H1 (cell line): ENCODE measurements at regions not wholly inside any gene's neighbourhood (a gene's known extent, or its start where the extent isn't known, plus 50 kb on each side); places are given as distances from the start of the nearest gene placed in this dataset.

Experiments
- BACH1 ChIP-seq: IDR thresholded peaks from 2 replicates; pipeline ENCODE4 v1.6.1; 2012; ENCODE audit warnings: low read length, improper control_type of control experiment
- CHD2 ChIP-seq: IDR thresholded peaks from 2 replicates; pipeline ENCODE4 v1.6.1; 2012; ENCODE audit warnings: low read length, improper control_type of control experiment
- MAFK ChIP-seq: IDR thresholded peaks from 2 replicates; pipeline ENCODE4 v1.6.1; 2012; ENCODE audit warnings: low read depth, mild to moderate bottlenecking, improper control_type of control experiment, low read length
- POLR2A ChIP-seq, 2 experiments: IDR thresholded peaks; 1 replicate in 1 of 2; 2 replicates in 1 of 2; pipeline ENCODE4 v1.6.1; 2011; ENCODE audit warnings: low read depth in 2 of 2, low read length in 2 of 2, mild to moderate bottlenecking in 2 of 2; ENCODE audit errors: control extremely low read depth in 1 of 2
- SIX5 ChIP-seq: IDR thresholded peaks from 2 replicates; pipeline ENCODE4 v1.6.1; 2011; ENCODE audit warnings: mild to moderate bottlenecking, low read depth, low read length
- TAF7 ChIP-seq: optimal IDR thresholded peaks from 2 replicates; pipeline ENCODE3; 2011; ENCODE audit warnings: low read depth, mild to moderate bottlenecking, inconsistent platforms, low read length, moderate library complexity, borderline replicate concordance
- TCF12 ChIP-seq: IDR thresholded peaks from 2 replicates; pipeline ENCODE4 v1.6.1; 2011; ENCODE audit warnings: low read depth, mild to moderate bottlenecking, low read length
- ZNF274 ChIP-seq: IDR thresholded peaks from 2 replicates; pipeline ENCODE4 v1.7.0; 2012; ENCODE audit warnings: low read length, borderline replicate concordance; ENCODE audit errors: extremely low read depth
- TF ChIP-seq, protein P1 (sequence below), 3 experiments: IDR thresholded peaks; 1 replicate in 2 of 3; 2 replicates in 1 of 3; pipeline versions ENCODE4 v1.5.1 to v1.6.1; 2011; ENCODE audit warnings: low read length in 3 of 3, mild to moderate bottlenecking in 3 of 3, inconsistent platforms in 2 of 3, low read depth in 1 of 3, moderate library complexity in 1 of 3; ENCODE audit not compliant: insufficient read depth in 1 of 3; ENCODE audit errors: control extremely low read depth in 1 of 3
- TF ChIP-seq, protein P2 (sequence below): fragments of 300-600 bp; sonication (generic); IDR thresholded peaks from 2 replicates; pipeline ENCODE4 v1.7.1; 2012; ENCODE audit warnings: low read length, moderate library complexity, mild to moderate bottlenecking, inconsistent platforms; ENCODE audit not compliant: insufficient replicate concordance

- TF ChIP-seq TCF12 (no peak), POLR2A (IDR thresholded peaks at IDR 0.05; ENCODE audit: control extremely low read depth in 1 of 2, low read depth in 2 of 2, low read length in 2 of 2) (no peak), TAF7 (no peak), ZNF274 (no peak), CHD2 (no peak), SIX5 (no peak), BACH1 (no peak), MAFK (no peak)
- TF ChIP-seq, protein P1, sequence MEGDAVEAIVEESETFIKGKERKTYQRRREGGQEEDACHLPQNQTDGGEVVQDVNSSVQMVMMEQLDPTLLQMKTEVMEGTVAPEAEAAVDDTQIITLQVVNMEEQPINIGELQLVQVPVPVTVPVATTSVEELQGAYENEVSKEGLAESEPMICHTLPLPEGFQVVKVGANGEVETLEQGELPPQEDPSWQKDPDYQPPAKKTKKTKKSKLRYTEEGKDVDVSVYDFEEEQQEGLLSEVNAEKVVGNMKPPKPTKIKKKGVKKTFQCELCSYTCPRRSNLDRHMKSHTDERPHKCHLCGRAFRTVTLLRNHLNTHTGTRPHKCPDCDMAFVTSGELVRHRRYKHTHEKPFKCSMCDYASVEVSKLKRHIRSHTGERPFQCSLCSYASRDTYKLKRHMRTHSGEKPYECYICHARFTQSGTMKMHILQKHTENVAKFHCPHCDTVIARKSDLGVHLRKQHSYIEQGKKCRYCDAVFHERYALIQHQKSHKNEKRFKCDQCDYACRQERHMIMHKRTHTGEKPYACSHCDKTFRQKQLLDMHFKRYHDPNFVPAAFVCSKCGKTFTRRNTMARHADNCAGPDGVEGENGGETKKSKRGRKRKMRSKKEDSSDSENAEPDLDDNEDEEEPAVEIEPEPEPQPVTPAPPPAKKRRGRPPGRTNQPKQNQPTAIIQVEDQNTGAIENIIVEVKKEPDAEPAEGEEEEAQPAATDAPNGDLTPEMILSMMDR (IDR thresholded peaks at IDR 0.05; ENCODE audit: control extremely low read depth in 1 of 3, insufficient read depth in 1 of 3, low read depth in 1 of 3, low read length in 3 of 3): no peak
- TF ChIP-seq, protein P2, sequence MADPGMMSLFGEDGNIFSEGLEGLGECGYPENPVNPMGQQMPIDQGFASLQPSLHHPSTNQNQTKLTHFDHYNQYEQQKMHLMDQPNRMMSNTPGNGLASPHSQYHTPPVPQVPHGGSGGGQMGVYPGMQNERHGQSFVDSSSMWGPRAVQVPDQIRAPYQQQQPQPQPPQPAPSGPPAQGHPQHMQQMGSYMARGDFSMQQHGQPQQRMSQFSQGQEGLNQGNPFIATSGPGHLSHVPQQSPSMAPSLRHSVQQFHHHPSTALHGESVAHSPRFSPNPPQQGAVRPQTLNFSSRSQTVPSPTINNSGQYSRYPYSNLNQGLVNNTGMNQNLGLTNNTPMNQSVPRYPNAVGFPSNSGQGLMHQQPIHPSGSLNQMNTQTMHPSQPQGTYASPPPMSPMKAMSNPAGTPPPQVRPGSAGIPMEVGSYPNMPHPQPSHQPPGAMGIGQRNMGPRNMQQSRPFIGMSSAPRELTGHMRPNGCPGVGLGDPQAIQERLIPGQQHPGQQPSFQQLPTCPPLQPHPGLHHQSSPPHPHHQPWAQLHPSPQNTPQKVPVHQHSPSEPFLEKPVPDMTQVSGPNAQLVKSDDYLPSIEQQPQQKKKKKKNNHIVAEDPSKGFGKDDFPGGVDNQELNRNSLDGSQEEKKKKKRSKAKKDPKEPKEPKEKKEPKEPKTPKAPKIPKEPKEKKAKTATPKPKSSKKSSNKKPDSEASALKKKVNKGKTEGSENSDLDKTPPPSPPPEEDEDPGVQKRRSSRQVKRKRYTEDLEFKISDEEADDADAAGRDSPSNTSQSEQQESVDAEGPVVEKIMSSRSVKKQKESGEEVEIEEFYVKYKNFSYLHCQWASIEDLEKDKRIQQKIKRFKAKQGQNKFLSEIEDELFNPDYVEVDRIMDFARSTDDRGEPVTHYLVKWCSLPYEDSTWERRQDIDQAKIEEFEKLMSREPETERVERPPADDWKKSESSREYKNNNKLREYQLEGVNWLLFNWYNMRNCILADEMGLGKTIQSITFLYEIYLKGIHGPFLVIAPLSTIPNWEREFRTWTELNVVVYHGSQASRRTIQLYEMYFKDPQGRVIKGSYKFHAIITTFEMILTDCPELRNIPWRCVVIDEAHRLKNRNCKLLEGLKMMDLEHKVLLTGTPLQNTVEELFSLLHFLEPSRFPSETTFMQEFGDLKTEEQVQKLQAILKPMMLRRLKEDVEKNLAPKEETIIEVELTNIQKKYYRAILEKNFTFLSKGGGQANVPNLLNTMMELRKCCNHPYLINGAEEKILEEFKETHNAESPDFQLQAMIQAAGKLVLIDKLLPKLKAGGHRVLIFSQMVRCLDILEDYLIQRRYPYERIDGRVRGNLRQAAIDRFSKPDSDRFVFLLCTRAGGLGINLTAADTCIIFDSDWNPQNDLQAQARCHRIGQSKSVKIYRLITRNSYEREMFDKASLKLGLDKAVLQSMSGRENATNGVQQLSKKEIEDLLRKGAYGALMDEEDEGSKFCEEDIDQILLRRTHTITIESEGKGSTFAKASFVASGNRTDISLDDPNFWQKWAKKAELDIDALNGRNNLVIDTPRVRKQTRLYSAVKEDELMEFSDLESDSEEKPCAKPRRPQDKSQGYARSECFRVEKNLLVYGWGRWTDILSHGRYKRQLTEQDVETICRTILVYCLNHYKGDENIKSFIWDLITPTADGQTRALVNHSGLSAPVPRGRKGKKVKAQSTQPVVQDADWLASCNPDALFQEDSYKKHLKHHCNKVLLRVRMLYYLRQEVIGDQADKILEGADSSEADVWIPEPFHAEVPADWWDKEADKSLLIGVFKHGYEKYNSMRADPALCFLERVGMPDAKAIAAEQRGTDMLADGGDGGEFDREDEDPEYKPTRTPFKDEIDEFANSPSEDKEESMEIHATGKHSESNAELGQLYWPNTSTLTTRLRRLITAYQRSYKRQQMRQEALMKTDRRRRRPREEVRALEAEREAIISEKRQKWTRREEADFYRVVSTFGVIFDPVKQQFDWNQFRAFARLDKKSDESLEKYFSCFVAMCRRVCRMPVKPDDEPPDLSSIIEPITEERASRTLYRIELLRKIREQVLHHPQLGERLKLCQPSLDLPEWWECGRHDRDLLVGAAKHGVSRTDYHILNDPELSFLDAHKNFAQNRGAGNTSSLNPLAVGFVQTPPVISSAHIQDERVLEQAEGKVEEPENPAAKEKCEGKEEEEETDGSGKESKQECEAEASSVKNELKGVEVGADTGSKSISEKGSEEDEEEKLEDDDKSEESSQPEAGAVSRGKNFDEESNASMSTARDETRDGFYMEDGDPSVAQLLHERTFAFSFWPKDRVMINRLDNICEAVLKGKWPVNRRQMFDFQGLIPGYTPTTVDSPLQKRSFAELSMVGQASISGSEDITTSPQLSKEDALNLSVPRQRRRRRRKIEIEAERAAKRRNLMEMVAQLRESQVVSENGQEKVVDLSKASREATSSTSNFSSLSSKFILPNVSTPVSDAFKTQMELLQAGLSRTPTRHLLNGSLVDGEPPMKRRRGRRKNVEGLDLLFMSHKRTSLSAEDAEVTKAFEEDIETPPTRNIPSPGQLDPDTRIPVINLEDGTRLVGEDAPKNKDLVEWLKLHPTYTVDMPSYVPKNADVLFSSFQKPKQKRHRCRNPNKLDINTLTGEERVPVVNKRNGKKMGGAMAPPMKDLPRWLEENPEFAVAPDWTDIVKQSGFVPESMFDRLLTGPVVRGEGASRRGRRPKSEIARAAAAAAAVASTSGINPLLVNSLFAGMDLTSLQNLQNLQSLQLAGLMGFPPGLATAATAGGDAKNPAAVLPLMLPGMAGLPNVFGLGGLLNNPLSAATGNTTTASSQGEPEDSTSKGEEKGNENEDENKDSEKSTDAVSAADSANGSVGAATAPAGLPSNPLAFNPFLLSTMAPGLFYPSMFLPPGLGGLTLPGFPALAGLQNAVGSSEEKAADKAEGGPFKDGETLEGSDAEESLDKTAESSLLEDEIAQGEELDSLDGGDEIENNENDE: no peak
These were observed 154.3 kb upstream of the CXCL12 start for GRCh38 chr10:44539178-44539577.
